ENCODE measurements at regions not wholly inside any gene's neighbourhood (a gene's known extent, or its start where the extent isn't known, plus 50 kb on each side); places are given as distances from the start of the nearest gene placed in this dataset.

DNA sequence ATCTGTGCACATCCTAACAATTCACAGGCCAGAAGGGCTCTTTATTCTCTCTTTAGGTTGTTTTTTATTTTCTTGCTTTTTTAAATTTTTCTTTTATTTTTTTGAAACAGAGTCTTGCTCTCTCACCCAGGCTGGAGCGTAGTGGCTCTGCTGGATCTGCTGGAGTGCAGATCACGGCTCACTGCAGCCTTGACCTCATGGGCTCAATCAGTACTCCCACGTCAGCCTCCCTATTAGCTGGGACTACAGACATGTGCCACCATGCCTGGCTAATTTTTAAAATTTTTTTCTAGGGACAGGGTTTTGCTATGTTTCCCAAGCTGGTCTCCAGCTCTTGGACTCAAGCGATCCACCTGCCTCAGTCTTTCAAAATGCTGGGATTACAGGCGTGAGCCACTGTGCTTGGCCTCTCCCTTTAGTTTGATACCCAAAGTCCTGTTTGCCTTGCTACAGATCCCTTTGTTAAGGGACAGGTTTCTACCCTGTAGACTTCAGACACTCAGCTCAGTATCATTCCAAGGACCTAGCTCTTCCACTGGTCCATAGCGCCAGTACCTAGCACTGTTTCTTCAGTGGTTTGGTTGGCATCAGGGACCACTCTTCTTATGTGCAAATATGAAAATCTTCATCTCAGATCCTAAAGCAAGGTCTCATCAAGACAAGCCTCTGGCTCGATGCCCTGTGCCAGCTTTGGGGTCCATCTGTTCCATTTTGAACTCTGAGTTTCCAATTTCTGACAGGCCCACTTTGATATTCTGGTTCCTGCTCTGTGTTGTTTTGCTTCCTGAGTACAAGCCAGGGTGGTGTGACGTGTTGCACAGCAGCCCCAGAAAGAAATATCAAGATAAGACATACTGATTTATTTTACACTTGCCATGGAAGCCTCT lies 211.7 kb downstream of the FAT3 start:
- TF ChIP-seq, protein P1, sequence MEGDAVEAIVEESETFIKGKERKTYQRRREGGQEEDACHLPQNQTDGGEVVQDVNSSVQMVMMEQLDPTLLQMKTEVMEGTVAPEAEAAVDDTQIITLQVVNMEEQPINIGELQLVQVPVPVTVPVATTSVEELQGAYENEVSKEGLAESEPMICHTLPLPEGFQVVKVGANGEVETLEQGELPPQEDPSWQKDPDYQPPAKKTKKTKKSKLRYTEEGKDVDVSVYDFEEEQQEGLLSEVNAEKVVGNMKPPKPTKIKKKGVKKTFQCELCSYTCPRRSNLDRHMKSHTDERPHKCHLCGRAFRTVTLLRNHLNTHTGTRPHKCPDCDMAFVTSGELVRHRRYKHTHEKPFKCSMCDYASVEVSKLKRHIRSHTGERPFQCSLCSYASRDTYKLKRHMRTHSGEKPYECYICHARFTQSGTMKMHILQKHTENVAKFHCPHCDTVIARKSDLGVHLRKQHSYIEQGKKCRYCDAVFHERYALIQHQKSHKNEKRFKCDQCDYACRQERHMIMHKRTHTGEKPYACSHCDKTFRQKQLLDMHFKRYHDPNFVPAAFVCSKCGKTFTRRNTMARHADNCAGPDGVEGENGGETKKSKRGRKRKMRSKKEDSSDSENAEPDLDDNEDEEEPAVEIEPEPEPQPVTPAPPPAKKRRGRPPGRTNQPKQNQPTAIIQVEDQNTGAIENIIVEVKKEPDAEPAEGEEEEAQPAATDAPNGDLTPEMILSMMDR (IDR thresholded peaks at IDR 0.05; ENCODE audit: unreplicated experiment), result no peak
- Mint-ChIP-seq H3K36me3 (ENCODE audit: low read depth, unreplicated experiment) (no peaks in the 10 kb centered on the region), H3K27me3 (ENCODE audit: unreplicated experiment) (no peaks in the 10 kb centered on the region), H3K4me3 (ENCODE audit: unreplicated experiment) (no peak overlapping the region), H3K27ac (ENCODE audit: unreplicated experiment) (no peak overlapping the region), H3K9me3 (ENCODE audit: unreplicated experiment) (no peaks in the 10 kb centered on the region), H3K4me1 (ENCODE audit: unreplicated experiment) (no peaks in the 10 kb centered on the region)
- DNase-seq (ENCODE audit: low spot score), result no peak

DNA sequence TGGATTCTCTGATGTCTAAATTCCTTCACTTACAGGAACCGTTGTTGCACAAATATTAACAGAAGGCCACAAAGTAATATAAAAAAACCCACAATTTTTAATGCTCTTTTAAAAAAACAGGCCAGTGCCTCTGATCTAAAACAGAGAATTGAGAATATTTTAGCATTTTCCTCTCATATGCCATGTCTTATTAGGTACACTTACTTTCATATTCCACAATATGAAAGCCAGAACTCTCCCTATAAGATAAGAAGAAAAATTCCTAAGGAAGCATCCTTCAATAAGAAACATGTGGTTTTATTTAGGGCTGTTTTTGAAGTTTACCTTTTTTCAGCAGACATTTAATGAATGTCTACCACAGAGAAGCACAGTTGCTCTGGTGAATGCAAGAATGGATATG lies 214.5 kb downstream of the FAT3 start:
- Mint-ChIP-seq H3K4me1 (ENCODE audit: unreplicated experiment) (no peaks in the 10 kb centered on the region), H3K27ac (ENCODE audit: unreplicated experiment) (no peak overlapping the region), H3K4me3 (ENCODE audit: unreplicated experiment) (no peak overlapping the region), H3K36me3 (ENCODE audit: low read depth, unreplicated experiment) (no peaks in the 10 kb centered on the region), H3K9me3 (ENCODE audit: unreplicated experiment) (no peaks in the 10 kb centered on the region), H3K27me3 (ENCODE audit: unreplicated experiment) (no peaks in the 10 kb centered on the region)
- no peak for DNase-seq (ENCODE audit: low spot score)
- TF ChIP-seq, protein P1 (IDR thresholded peaks at IDR 0.05; ENCODE audit: unreplicated experiment), result no peak

DNA sequence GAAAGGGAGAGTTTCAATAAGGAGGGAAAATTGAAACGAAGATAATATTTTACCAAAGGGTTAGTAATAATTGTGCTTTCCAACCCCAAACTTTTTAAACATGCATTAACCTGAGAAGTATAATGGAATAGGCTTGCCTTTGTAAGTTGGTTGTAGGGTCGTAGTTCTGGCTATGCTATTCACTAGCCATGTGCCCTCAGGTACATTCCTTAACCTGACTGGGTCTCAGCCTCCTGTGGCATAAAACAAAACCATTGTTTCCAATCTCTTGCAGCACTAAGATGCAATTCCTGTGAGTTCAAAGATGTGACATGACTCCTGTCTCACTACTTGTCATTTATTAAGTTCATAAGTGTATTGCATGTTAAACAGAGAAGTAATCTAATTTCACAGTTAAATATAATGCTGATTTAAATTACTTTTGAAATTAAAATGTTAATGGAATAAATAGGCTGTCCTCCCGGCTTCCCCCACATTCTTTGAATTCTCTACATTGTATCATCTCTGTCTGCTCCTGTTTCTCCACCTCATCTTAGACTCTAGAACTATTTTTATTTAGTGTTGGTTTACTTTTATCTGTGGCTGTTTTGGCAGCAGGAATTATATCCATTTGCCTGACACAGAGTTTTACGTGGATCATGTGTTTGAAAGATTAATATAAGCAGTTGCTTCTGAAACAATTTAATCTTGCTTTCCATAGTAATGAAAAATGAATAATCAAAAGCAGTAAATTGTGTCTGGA lies 216.3 kb downstream of the FAT3 start:
- no peaks in the 10 kb centered on the region for H3K9me3 Mint-ChIP-seq (ENCODE audit: unreplicated experiment)
- TF ChIP-seq, protein P1 (IDR thresholded peaks at IDR 0.05; ENCODE audit: unreplicated experiment), result no peak
- H3K27ac Mint-ChIP-seq (ENCODE audit: unreplicated experiment), result no peak overlapping the region
- H3K27me3 Mint-ChIP-seq (ENCODE audit: unreplicated experiment), result no peaks in the 10 kb centered on the region
- no peak for DNase-seq (ENCODE audit: low spot score)
- no peak overlapping the region for H3K4me3 Mint-ChIP-seq (ENCODE audit: unreplicated experiment)
- H3K36me3 Mint-ChIP-seq (ENCODE audit: low read depth, unreplicated experiment), result no peaks in the 10 kb centered on the region
- no peaks in the 10 kb centered on the region for H3K4me1 Mint-ChIP-seq (ENCODE audit: unreplicated experiment)

DNA sequence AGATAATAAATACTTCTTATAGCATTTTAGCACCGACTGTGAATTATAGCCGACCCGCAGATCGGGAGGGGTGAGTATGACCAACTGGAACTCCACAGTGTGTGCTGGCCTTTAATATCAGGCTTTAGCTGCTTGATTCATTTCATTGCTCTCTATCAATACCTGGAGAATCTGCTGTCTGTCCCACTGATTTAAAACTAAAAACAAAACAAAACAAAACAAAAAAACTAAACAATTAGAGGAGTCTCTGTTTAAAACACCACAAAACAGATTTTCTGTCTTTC lies 216.8 kb downstream of the FAT3 start:
- no peak for DNase-seq (ENCODE audit: low spot score)
- no peaks in the 10 kb centered on the region for H3K9me3 Mint-ChIP-seq (ENCODE audit: unreplicated experiment)
- TF ChIP-seq, protein P1 (IDR thresholded peaks at IDR 0.05; ENCODE audit: unreplicated experiment), result no peak
- H3K36me3 Mint-ChIP-seq (ENCODE audit: low read depth, unreplicated experiment), result no peaks in the 10 kb centered on the region
- no peak overlapping the region for H3K4me3 Mint-ChIP-seq (ENCODE audit: unreplicated experiment)
- no peak overlapping the region for H3K27ac Mint-ChIP-seq (ENCODE audit: unreplicated experiment)
- H3K27me3 Mint-ChIP-seq (ENCODE audit: unreplicated experiment), result no peaks in the 10 kb centered on the region
- H3K4me1 Mint-ChIP-seq (ENCODE audit: unreplicated experiment), result no peaks in the 10 kb centered on the region

DNA sequence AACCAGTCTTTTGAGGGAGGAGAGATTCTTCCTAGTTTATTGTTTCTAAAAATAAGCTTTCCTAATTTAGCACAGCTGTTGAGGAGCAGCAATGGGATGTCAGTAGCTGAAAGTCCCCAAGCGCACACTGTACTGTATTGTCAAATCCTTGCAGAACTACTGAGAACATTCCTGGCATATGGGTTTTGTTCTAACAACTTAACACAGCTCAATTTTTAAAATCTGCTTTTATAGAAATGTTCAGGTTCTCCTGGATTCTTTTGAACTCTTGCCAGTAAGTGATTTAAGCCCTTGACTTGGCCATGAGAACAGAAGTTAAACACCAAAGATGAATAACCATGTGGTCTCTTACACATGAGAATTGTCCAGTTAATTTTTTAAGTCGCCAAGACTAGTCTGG lies 218.6 kb downstream of the FAT3 start:
- Mint-ChIP-seq H3K4me1 (ENCODE audit: unreplicated experiment) (no peaks in the 10 kb centered on the region), H3K36me3 (ENCODE audit: low read depth, unreplicated experiment) (no peaks in the 10 kb centered on the region), H3K9me3 (ENCODE audit: unreplicated experiment) (no peaks in the 10 kb centered on the region), H3K27me3 (ENCODE audit: unreplicated experiment) (no peaks in the 10 kb centered on the region), H3K4me3 (ENCODE audit: unreplicated experiment) (no peak overlapping the region), H3K27ac (ENCODE audit: unreplicated experiment) (no peak overlapping the region)
- DNase-seq (ENCODE audit: low spot score), result no peak
- TF ChIP-seq, protein P1 (IDR thresholded peaks at IDR 0.05; ENCODE audit: unreplicated experiment), result no peak

All from endothelial cell (in vitro differentiated cells).